Cardiac muscle cell (in vitro differentiated cells and primary cell): ENCODE measurements at regions not wholly inside any gene's neighbourhood (a gene's known extent, or its start where the extent isn't known, plus 50 kb on each side); places are given as distances from the start of the nearest gene placed in this dataset.

Experiments used
- DNase-seq, 2 donors: peaks; one replicate each; pipeline versions ENCODE4 v3.0.0 to v3.0.0-alpha.2; 2010 to 2017; ENCODE audit warnings: low read depth in 1 of 2, low spot score in 1 of 2
- H3K27ac ChIP-seq: fragments of 200-600 bp; sonication (generic); 2 replicates; pipeline ENCODE4 v1.5.1; 2016
- H3K27me3 ChIP-seq: fragments of 200-600 bp; sonication (generic); 2 replicates; pipeline ENCODE4 v1.6.0; 2016; ENCODE audit warnings: control low read depth
- H3K36me3 ChIP-seq: fragments of 200-600 bp; sonication (generic); 2 replicates; pipeline ENCODE4 v1.5.1; 2016; ENCODE audit warnings: control low read depth
- H3K4me1 ChIP-seq: fragments of 200-600 bp; sonication (generic); 2 replicates; pipeline ENCODE4 v1.8.1; 2017; ENCODE audit warnings: low read depth, mild to moderate bottlenecking, mixed run types
- H3K4me3 ChIP-seq: fragments of 200-600 bp; sonication (generic); 2 replicates; pipeline ENCODE4 v1.5.1; 2016; ENCODE audit warnings: mild to moderate bottlenecking
- H3K9me3 ChIP-seq: fragments of 200-600 bp; sonication (generic); 2 replicates; pipeline ENCODE4 v1.5.1; 2017; ENCODE audit warnings: low read depth, mild to moderate bottlenecking, control low read depth
- CTCF ChIP-seq: IDR thresholded peaks from 2 replicates; pipeline ENCODE4 v1.5.1; 2012; ENCODE audit warnings: low read depth, mild to moderate bottlenecking, low read length

GRCh38 chr2:53150146-53150545 lies 617.5 kb upstream of the CHAC2 start:
- no peak overlapping the region for H3K4me3 ChIP-seq
- H3K36me3 ChIP-seq, result no peaks in the 10 kb centered on the region
- TF ChIP-seq CTCF, result no peak
- H3K27ac ChIP-seq, result no peak overlapping the region
- H3K27me3 ChIP-seq, result no peaks in the 10 kb centered on the region
- DNase-seq, result no peak
- H3K9me3 ChIP-seq, result no peaks in the 10 kb centered on the region
- H3K4me1 ChIP-seq, result no peaks in the 10 kb centered on the region

- no peak for DNase-seq
- H3K9me3 ChIP-seq, result no peaks in the 10 kb centered on the region
- H3K27me3 ChIP-seq, result no peaks in the 10 kb centered on the region
- H3K4me3 ChIP-seq, result no peak overlapping the region
- H3K4me1 ChIP-seq, result no peaks in the 10 kb centered on the region
- no peaks in the 10 kb centered on the region for H3K36me3 ChIP-seq
- H3K27ac ChIP-seq, result no peak overlapping the region
- TF ChIP-seq CTCF, result no peak
These were observed 619.4 kb upstream of the CHAC2 start for GRCh38 chr2:53148221-53148620.

GRCh38 chr2:53131416-53131815 lies 636.2 kb upstream of the CHAC2 start:
- Histone ChIP-seq H3K27ac (no peak overlapping the region), H3K9me3 (no peaks in the 10 kb centered on the region), H3K27me3 (no peaks in the 10 kb centered on the region), H3K4me1 (peaks cover 15% of the 10 kb centered on the region), H3K4me3 (no peak overlapping the region), H3K36me3 (no peaks in the 10 kb centered on the region)
- peak in 1 of 2 donors; percentile 15 for DNase-seq
- TF ChIP-seq CTCF, result no peak

GRCh38 chr2:53130441-53130943 lies 637.1 kb upstream of the CHAC2 start:
- Histone ChIP-seq H3K4me3 (no peak overlapping the region), H3K36me3 (no peaks in the 10 kb centered on the region), H3K9me3 (no peaks in the 10 kb centered on the region), H3K4me1 (peaks cover 15% of the 10 kb centered on the region), H3K27me3 (no peaks in the 10 kb centered on the region), H3K27ac (no peak overlapping the region)
- peak in 1 of 2 donors; percentile 70 for DNase-seq
- no peak for TF ChIP-seq CTCF

GRCh38 chr2:53129851-53130250 lies 637.8 kb upstream of the CHAC2 start:
- no peak overlapping the region for H3K27ac ChIP-seq
- peaks cover 8% of the 10 kb centered on the region for H3K4me1 ChIP-seq
- no peak overlapping the region for H3K4me3 ChIP-seq
- DNase-seq, result peak in 1 of 2 donors; percentile 83
- no peak for TF ChIP-seq CTCF
- H3K27me3 ChIP-seq, result no peaks in the 10 kb centered on the region
- no peaks in the 10 kb centered on the region for H3K9me3 ChIP-seq
- H3K36me3 ChIP-seq, result no peaks in the 10 kb centered on the region
